IMR-90 (cell line): ENCODE measurements at regions not wholly inside any gene's neighbourhood (a gene's known extent, or its start where the extent isn't known, plus 50 kb on each side); places are given as distances from the start of the nearest gene placed in this dataset.

ENCODE experiments used
- ATAC-seq: fragments of 200-7000 bp; cut with Tn5 transposase; 2 replicates; pipeline ENCODE4 v1.9.1; 2020; ENCODE audit warnings: low read depth, mild to moderate bottlenecking, moderate library complexity
- BruUV-seq: library from RNA; stranded (reverse); fragments of 400-500 nt; replicated peaks from 2 replicates; lab custom pipeline; 2021; lab: Mats Ljungman, UMichigan
- CTCF ChIA-PET: fragments of 300-600 bp; formaldehyde crosslinking; extraction: SDS; loops from one replicate; lab custom pipeline; 2021; ENCODE audit warnings: antibody characterized with exemption; lab: Yijun Ruan, JAX
- POLR2A ChIA-PET: fragments of 300-600 bp; sonication (Branson Sonifier 250); formaldehyde crosslinking; loops from one replicate; lab custom pipeline; 2022; ENCODE audit warnings: antibody characterized with exemption; ENCODE audit not compliant: unreplicated experiment; lab: Charles Lee
- DNase-seq: peaks from one replicate; pipeline ENCODE4 v3.0.0; 2013
- H2AFZ ChIP-seq: replicated peaks from 2 replicates; pipeline ENCODE3; 2013; ENCODE audit warnings: low read length, mild to moderate bottlenecking; ENCODE audit not compliant: poor library complexity
- H2AK5ac ChIP-seq: 2 replicates; pipeline ENCODE4 v1.6.1; 2013; ENCODE audit warnings: low read depth, low read length, inconsistent platforms
- H2AK9ac ChIP-seq: replicated peaks from 2 replicates; pipeline ENCODE3; 2013; ENCODE audit warnings: mild to moderate bottlenecking, low read depth, low read length, moderate library complexity; ENCODE audit not compliant: poor library complexity
- H2BK120ac ChIP-seq: 2 replicates; pipeline ENCODE4 v1.6.1; 2013; ENCODE audit warnings: low read depth, low read length, inconsistent platforms
- H2BK15ac ChIP-seq: 3 replicates; pipeline ENCODE4 v1.6.1; 2013; ENCODE audit warnings: low read depth, low read length, inconsistent platforms
- H2BK20ac ChIP-seq: 2 replicates; pipeline ENCODE4 v1.6.1; 2013; ENCODE audit warnings: low read depth, mild to moderate bottlenecking, inconsistent platforms, low read length, moderate library complexity
- H2BK5ac ChIP-seq: 2 replicates; pipeline ENCODE4 v1.6.1; 2013; ENCODE audit warnings: mild to moderate bottlenecking, low read depth, low read length, inconsistent platforms; ENCODE audit not compliant: poor library complexity, severe bottlenecking
- H3K14ac ChIP-seq: replicated peaks from 2 replicates; pipeline ENCODE4 v1.6.1; 2013; ENCODE audit warnings: low read depth, low read length, inconsistent platforms
- H3K18ac ChIP-seq: 2 replicates; pipeline ENCODE4 v1.6.1; 2013; ENCODE audit warnings: low read depth, low read length, control low read depth
- H3K23ac ChIP-seq: 2 replicates; pipeline ENCODE4 v1.6.1; 2013; ENCODE audit warnings: low read depth, low read length, inconsistent platforms
- H3K27ac ChIP-seq: 2 replicates; pipeline ENCODE4 v1.5.1; 2013; ENCODE audit warnings: mild to moderate bottlenecking, control low read depth, low read length; ENCODE audit not compliant: insufficient read depth
- H3K27me3 ChIP-seq: 2 replicates; pipeline ENCODE4 v1.6.1; 2013; ENCODE audit warnings: low read length; ENCODE audit not compliant: control insufficient read depth, insufficient read depth
- H3K36me3 ChIP-seq: 2 replicates; pipeline ENCODE4 v1.6.1; 2013; ENCODE audit warnings: low read length, mixed read lengths; ENCODE audit not compliant: control insufficient read depth, insufficient read depth
- H3K4ac ChIP-seq: 2 replicates; pipeline ENCODE4 v1.6.1; 2013; ENCODE audit warnings: low read depth, low read length, inconsistent platforms
- H3K4me1 ChIP-seq: 2 replicates; pipeline ENCODE4 v1.6.1; 2013; ENCODE audit warnings: low read length, mixed read lengths; ENCODE audit not compliant: control insufficient read depth, insufficient read depth
- H3K4me2 ChIP-seq: 2 replicates; pipeline ENCODE4 v1.6.1; 2013; ENCODE audit warnings: low read depth, mild to moderate bottlenecking, control low read depth, low read length, moderate library complexity
- H3K4me3 ChIP-seq: 2 replicates; pipeline ENCODE4 v1.5.1; 2013; ENCODE audit warnings: low read depth, mild to moderate bottlenecking, control low read depth, low read length, moderate library complexity; ENCODE audit not compliant: insufficient read depth
- H3K56ac ChIP-seq: 2 replicates; pipeline ENCODE4 v1.6.1; 2013; ENCODE audit warnings: low read length, inconsistent platforms; ENCODE audit not compliant: insufficient read depth; ENCODE audit errors: extremely low read depth
- H3K79me1 ChIP-seq, 2 experiments: 2 replicates each; pipeline ENCODE4 v1.6.1; 2013; ENCODE audit warnings: low read length in 2 of 2, inconsistent platforms in 1 of 2, low read depth in 1 of 2
- H3K9ac ChIP-seq: 2 replicates; pipeline ENCODE4 v1.6.1; 2013; ENCODE audit warnings: low read depth, low read length, control low read depth
- H3K9me1 ChIP-seq: 2 replicates; pipeline ENCODE4 v1.6.1; 2013; ENCODE audit warnings: low read length, inconsistent platforms; ENCODE audit not compliant: insufficient read depth
- H3K9me3 ChIP-seq: 2 replicates; pipeline ENCODE4 v1.6.1; 2013; ENCODE audit warnings: low read length; ENCODE audit not compliant: control insufficient read depth, insufficient read depth
- H4K20me1 ChIP-seq: 2 replicates; pipeline ENCODE4 v1.6.1; 2013; ENCODE audit warnings: low read length, inconsistent platforms; ENCODE audit not compliant: insufficient read depth
- H4K5ac ChIP-seq: 2 replicates; pipeline ENCODE4 v1.6.1; 2013; ENCODE audit warnings: mild to moderate bottlenecking, low read depth, low read length, control low read depth
- H4K8ac ChIP-seq, 2 experiments: 2 replicates each; pipeline ENCODE4 v1.6.1; 2013; ENCODE audit warnings: low read depth in 2 of 2, low read length in 2 of 2, control low read depth in 1 of 2, inconsistent platforms in 1 of 2
- H4K91ac ChIP-seq: 2 replicates; pipeline ENCODE4 v1.6.1; 2013; ENCODE audit warnings: low read depth, low read length, inconsistent platforms; ENCODE audit not compliant: insufficient read depth
- BHLHE40 ChIP-seq: fragments of 150-350 bp; IDR thresholded peaks from 2 replicates; pipeline ENCODE4 v1.6.1; 2016; ENCODE audit warnings: mild to moderate bottlenecking, low read depth, low read length
- CEBPB ChIP-seq: IDR thresholded peaks from 2 replicates; pipeline ENCODE4 v1.6.1; 2012; ENCODE audit warnings: low read depth, low read length, improper control_type of control experiment
- CHD1 ChIP-seq: IDR thresholded peaks from 2 replicates; pipeline ENCODE4 v1.6.1; 2012; ENCODE audit warnings: low read depth, low read length, improper control_type of control experiment
- FOS ChIP-seq: fragments of 150-350 bp; IDR thresholded peaks from 2 replicates; pipeline ENCODE4 v1.6.1; 2016; ENCODE audit warnings: low read depth, low read length
- MAFK ChIP-seq: IDR thresholded peaks from 2 replicates; pipeline ENCODE4 v1.6.1; 2012; ENCODE audit warnings: low read depth, low read length, improper control_type of control experiment
- MAZ ChIP-seq: IDR thresholded peaks from 2 replicates; pipeline ENCODE4 v1.6.1; 2012; ENCODE audit warnings: low read depth, mild to moderate bottlenecking, low read length, improper control_type of control experiment, moderate library complexity, borderline replicate concordance
- MXI1 ChIP-seq: IDR thresholded peaks from 2 replicates; pipeline ENCODE4 v1.6.1; 2012; ENCODE audit warnings: low read depth, mild to moderate bottlenecking, low read length, moderate library complexity, borderline replicate concordance
- NFE2L2 ChIP-seq: fragments of 150-350 bp; IDR thresholded peaks from 2 replicates; pipeline ENCODE4 v1.6.1; 2016; ENCODE audit warnings: low read depth, mild to moderate bottlenecking, low read length
- POLR2A ChIP-seq: IDR thresholded peaks from 2 replicates; pipeline ENCODE4 v1.6.1; 2012; ENCODE audit warnings: mild to moderate bottlenecking, low read depth, low read length
- RAD21 ChIP-seq: IDR thresholded peaks from 2 replicates; pipeline ENCODE4 v1.6.1; 2012; ENCODE audit warnings: low read length, improper control_type of control experiment
- RCOR1 ChIP-seq: IDR thresholded peaks from 2 replicates; pipeline ENCODE4 v1.6.1; 2012; ENCODE audit warnings: mild to moderate bottlenecking, low read length, improper control_type of control experiment; ENCODE audit not compliant: insufficient replicate concordance
- RFX5 ChIP-seq: IDR thresholded peaks from 2 replicates; pipeline ENCODE4 v1.8.0; 2012; ENCODE audit warnings: low read depth, mild to moderate bottlenecking, low read length, moderate library complexity
- SMC3 ChIP-seq: fragments of 150-350 bp; IDR thresholded peaks from 2 replicates; pipeline ENCODE4 v1.6.1; 2016; ENCODE audit warnings: low read depth, mild to moderate bottlenecking, antibody characterized with exemption, low read length, moderate library complexity
- dilution Hi-C: fragments of 300-500 bp; cut with HindIII; formaldehyde crosslinking; loops from one replicate; pipeline ENCODE4 v1.14.3; 2018; ENCODE audit warnings: low sequenced_read_pairs; ENCODE audit not compliant: unreplicated experiment
- in situ Hi-C: fragments of 300-500 bp; cut with MboI; formaldehyde crosslinking; loops from 3 replicates; pipeline ENCODE4 v1.14.3; 2019; ENCODE audit warnings: low sequenced_read_pairs, inconsistent platforms, mixed read lengths
- intact Hi-C: fragments of 100-400 bp; cut with micrococcal nuclease; formaldehyde crosslinking; loops from 2 replicates; pipeline ENCODE4 v1.10.0; 2022
- TF ChIP-seq, protein P1 (sequence below): conservative IDR thresholded peaks from 2 replicates; pipeline ENCODE4 v1.5.1; 2012; ENCODE audit warnings: mild to moderate bottlenecking, low read depth, low read length, improper control_type of control experiment
- TF ChIP-seq, protein P2 (sequence below): fragments of 150-350 bp; IDR thresholded peaks from 2 replicates; pipeline ENCODE4 v1.6.1; 2017; ENCODE audit warnings: mild to moderate bottlenecking, antibody characterized with exemption, low read length, low read depth
- TF ChIP-seq, protein P3 (sequence below): fragments of 150-350 bp; IDR thresholded peaks from 2 replicates; pipeline ENCODE4 v1.6.1; 2016; ENCODE audit warnings: low read depth, mild to moderate bottlenecking, low read length, moderate library complexity, borderline replicate concordance

DNA sequence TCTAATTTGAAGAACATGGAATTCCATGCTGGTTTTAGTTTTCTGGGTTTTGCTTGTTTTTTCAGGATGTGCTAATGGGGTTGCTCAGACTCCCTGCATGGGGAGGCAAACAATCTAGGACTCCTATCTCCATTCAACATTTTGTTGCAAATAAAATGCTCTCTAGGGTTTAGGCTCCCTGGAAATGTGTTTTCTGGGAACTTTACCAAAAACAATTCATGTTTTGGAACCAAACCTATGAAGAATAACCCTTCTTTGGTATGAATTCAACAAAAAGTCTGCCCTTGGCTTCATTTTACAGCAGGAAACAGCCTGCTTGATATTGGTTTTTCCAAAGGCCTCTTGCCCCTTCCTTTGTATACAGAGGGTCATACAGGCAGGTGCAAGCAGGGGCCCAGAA lies 217.7 kb downstream of the FOXA2 start:
- TF ChIP-seq CHD1 (no peak), POLR2A (no peak), SMC3 (no peak), BHLHE40 (no peak), CEBPB (no peak), MAZ (no peak), RCOR1 (no peak), MAFK (no peak), RAD21 (no peak), RFX5 (no peak), FOS (no peak), MXI1 (no peak), NFE2L2 (no peak)
- TF ChIP-seq, protein P1, sequence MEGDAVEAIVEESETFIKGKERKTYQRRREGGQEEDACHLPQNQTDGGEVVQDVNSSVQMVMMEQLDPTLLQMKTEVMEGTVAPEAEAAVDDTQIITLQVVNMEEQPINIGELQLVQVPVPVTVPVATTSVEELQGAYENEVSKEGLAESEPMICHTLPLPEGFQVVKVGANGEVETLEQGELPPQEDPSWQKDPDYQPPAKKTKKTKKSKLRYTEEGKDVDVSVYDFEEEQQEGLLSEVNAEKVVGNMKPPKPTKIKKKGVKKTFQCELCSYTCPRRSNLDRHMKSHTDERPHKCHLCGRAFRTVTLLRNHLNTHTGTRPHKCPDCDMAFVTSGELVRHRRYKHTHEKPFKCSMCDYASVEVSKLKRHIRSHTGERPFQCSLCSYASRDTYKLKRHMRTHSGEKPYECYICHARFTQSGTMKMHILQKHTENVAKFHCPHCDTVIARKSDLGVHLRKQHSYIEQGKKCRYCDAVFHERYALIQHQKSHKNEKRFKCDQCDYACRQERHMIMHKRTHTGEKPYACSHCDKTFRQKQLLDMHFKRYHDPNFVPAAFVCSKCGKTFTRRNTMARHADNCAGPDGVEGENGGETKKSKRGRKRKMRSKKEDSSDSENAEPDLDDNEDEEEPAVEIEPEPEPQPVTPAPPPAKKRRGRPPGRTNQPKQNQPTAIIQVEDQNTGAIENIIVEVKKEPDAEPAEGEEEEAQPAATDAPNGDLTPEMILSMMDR: no peak
- TF ChIP-seq, protein P2, sequence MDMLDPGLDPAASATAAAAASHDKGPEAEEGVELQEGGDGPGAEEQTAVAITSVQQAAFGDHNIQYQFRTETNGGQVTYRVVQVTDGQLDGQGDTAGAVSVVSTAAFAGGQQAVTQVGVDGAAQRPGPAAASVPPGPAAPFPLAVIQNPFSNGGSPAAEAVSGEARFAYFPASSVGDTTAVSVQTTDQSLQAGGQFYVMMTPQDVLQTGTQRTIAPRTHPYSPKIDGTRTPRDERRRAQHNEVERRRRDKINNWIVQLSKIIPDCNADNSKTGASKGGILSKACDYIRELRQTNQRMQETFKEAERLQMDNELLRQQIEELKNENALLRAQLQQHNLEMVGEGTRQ: no peak
- TF ChIP-seq, protein P3, sequence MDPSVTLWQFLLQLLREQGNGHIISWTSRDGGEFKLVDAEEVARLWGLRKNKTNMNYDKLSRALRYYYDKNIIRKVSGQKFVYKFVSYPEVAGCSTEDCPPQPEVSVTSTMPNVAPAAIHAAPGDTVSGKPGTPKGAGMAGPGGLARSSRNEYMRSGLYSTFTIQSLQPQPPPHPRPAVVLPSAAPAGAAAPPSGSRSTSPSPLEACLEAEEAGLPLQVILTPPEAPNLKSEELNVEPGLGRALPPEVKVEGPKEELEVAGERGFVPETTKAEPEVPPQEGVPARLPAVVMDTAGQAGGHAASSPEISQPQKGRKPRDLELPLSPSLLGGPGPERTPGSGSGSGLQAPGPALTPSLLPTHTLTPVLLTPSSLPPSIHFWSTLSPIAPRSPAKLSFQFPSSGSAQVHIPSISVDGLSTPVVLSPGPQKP: no peak
- no TSS peak for BruUV-seq

More for the DNA sequence above, 217.7 kb downstream of the FOXA2 start:
- Histone ChIP-seq H4K20me1 (no peaks in the 10 kb centered on the region), H2BK120ac (no peak overlapping the region), H3K27ac (no peak overlapping the region), H3K9me3 (no peaks in the 10 kb centered on the region), H3K4me2 (no peak overlapping the region), H3K4me1 (no peaks in the 10 kb centered on the region), H3K18ac (no peak overlapping the region), H3K27me3 (no peaks in the 10 kb centered on the region), H2BK15ac (no peak overlapping the region), H2AK5ac (no peak overlapping the region), H4K5ac (no peak overlapping the region), H3K36me3 (no peaks in the 10 kb centered on the region), H3K4ac (no peak overlapping the region), H2BK5ac (no peak overlapping the region), H3K56ac (no peak overlapping the region), H2BK20ac (no peak overlapping the region), H2AFZ (no peak overlapping the region), H4K91ac (no peak overlapping the region), H4K8ac (no peak overlapping the region), H2AK9ac (no peak overlapping the region), H3K9me1 (no peaks in the 10 kb centered on the region), H3K4me3 (no peak overlapping the region), H3K14ac (no peak overlapping the region), H3K79me1 (no peaks in the 10 kb centered on the region), H3K23ac (no peak overlapping the region), H3K9ac (no peak overlapping the region)
- dilution Hi-C loops: no loop called here
- in situ Hi-C loops: no loop called here
- DNase-seq: no peak
- CTCF ChIA-PET: no interaction called here
- intact Hi-C loops: no loop called here
- POLR2A ChIA-PET: no interaction called here
- no peak for ATAC-seq
